Left lung (tissue), 4 donors: ENCODE measurements at regions not wholly inside any gene's neighbourhood (a gene's known extent, or its start where the extent isn't known, plus 50 kb on each side); places are given as distances from the start of the nearest gene placed in this dataset.

Source experiments
- ATAC-seq: fragments of 200-7000 bp; cut with Tn5 transposase; one replicate; pipeline ENCODE4 v1.9.1; 2020; ENCODE audit warnings: moderate library complexity
- DNase-seq, 4 donors: peaks; one replicate each; pipeline ENCODE4 v3.0.0-alpha.2; 2013 to 2020
- H3K27ac ChIP-seq, 2 donors: fragments of 200-600 bp; sonication (generic) in 1 of 2; one replicate each; pipeline versions ENCODE4 v1.5.0 to v1.8.0; 2020 to 2021
- H3K27me3 ChIP-seq, 2 donors: fragments of 200-600 bp; sonication (generic) in 1 of 2; one replicate each; pipeline versions ENCODE4 v1.5.0 to v1.8.0; 2020 to 2021
- H3K36me3 ChIP-seq, 2 donors: fragments of 200-600 bp; sonication (generic) in 1 of 2; one replicate each; pipeline versions ENCODE4 v1.5.0 to v1.8.0; 2020 to 2021
- H3K4me1 ChIP-seq, 2 donors: fragments of 200-600 bp; one replicate each; pipeline ENCODE4 v1.8.0; 2021
- H3K4me3 ChIP-seq, 2 donors: fragments of 200-600 bp; sonication (generic) in 1 of 2; one replicate each; pipeline versions ENCODE4 v1.5.0 to v1.8.0; 2020 to 2021; ENCODE audit warnings: mild to moderate bottlenecking in 1 of 2
- H3K9me3 ChIP-seq, 2 donors: fragments of 200-600 bp; sonication (generic) in 1 of 2; one replicate each; pipeline versions ENCODE4 v1.5.0 to v1.8.0; 2020 to 2021
- CTCF ChIP-seq, 2 donors: fragments of 200-600 bp; sonication (generic) in 1 of 2; IDR thresholded peaks; one replicate each; pipeline versions ENCODE4 v1.5.0 to v1.8.0; 2021; ENCODE audit warnings: antibody characterized with exemption in 2 of 2
- intact Hi-C, 2 donors: fragments of 100-400 bp; cut with DNase I; formaldehyde crosslinking; loops; one replicate each; pipeline versions ENCODE4 v1.11.2 to v1.14.2; 2022
- donor health status: DM: no; HTN: yes; CAD: no.
- donor health status: DM: no; HTN: no; CAD: no.

- Histone ChIP-seq H3K4me3 (no peak overlapping the region), H3K27ac (no peak overlapping the region), H3K9me3 (no peaks in the 10 kb centered on the region), H3K36me3 (no peaks in the 10 kb centered on the region), H3K4me1 (no peaks in the 10 kb centered on the region), H3K27me3 (peaks cover 0 to 4% of the 10 kb centered on the region in 2 donors)
- intact Hi-C loops: no loop called here
- no peak for ATAC-seq
- TF ChIP-seq CTCF (IDR thresholded peaks at IDR 0.05): no peak
- peak in 2 of 4 donors; percentile 26 to 33 for DNase-seq
Measured at GRCh38 chr2:16522031-16522831, 143.4 kb downstream of the CYRIA start.

GRCh38 chr2:16520891-16521290 lies 144.7 kb downstream of the CYRIA start:
- H3K27me3 ChIP-seq: peaks cover 0 to 4% of the 10 kb centered on the region in 2 donors
- intact Hi-C loops: no loop called here
- no peaks in the 10 kb centered on the region for H3K36me3 ChIP-seq
- no peak for TF ChIP-seq CTCF (IDR thresholded peaks at IDR 0.05)
- H3K4me1 ChIP-seq: no peaks in the 10 kb centered on the region
- no peak for DNase-seq
- H3K4me3 ChIP-seq: no peak overlapping the region
- no peak overlapping the region for H3K27ac ChIP-seq
- ATAC-seq: no peak
- H3K9me3 ChIP-seq: no peaks in the 10 kb centered on the region

- no peak for ATAC-seq
- DNase-seq: no peak
- Histone ChIP-seq H3K27me3 (peaks cover 0 to 11% of the 10 kb centered on the region in 2 donors), H3K4me3 (no peak overlapping the region), H3K4me1 (no peaks in the 10 kb centered on the region), H3K27ac (no peak overlapping the region), H3K36me3 (no peaks in the 10 kb centered on the region), H3K9me3 (no peaks in the 10 kb centered on the region)
- no peak for TF ChIP-seq CTCF (IDR thresholded peaks at IDR 0.05)
- intact Hi-C loops: no loop called here
Measured at GRCh38 chr2:16515696-16516095, 149.9 kb downstream of the CYRIA start.

GRCh38 chr2:16513626-16514025 lies 152.0 kb downstream of the CYRIA start:
- Histone ChIP-seq H3K27me3 (peaks cover 4 to 27% of the 10 kb centered on the region in 2 donors), H3K4me3 (no peak overlapping the region), H3K9me3 (no peaks in the 10 kb centered on the region), H3K36me3 (no peaks in the 10 kb centered on the region), H3K4me1 (no peaks in the 10 kb centered on the region), H3K27ac (no peak overlapping the region)
- TF ChIP-seq CTCF (IDR thresholded peaks at IDR 0.05): no peak
- no peak for DNase-seq
- ATAC-seq: no peak
- intact Hi-C loops: no loop called here

- Histone ChIP-seq H3K27ac (no peak overlapping the region), H3K4me1 (peaks cover 7 to 8% of the 10 kb centered on the region in 2 donors), H3K27me3 (peaks cover 19 to 48% of the 10 kb centered on the region in 2 donors), H3K9me3 (no peaks in the 10 kb centered on the region), H3K36me3 (no peaks in the 10 kb centered on the region), H3K4me3 (no peak overlapping the region)
- DNase-seq (no peak), ATAC-seq (no peak)
- intact Hi-C loops: no loop called here
- TF ChIP-seq CTCF (IDR thresholded peaks at IDR 0.05): no peak
Measured at GRCh38 chr2:16511041-16511440, 154.6 kb downstream of the CYRIA start.
